Body of pancreas (tissue), 4 donors: ENCODE measurements at regions not wholly inside any gene's neighbourhood (a gene's known extent, or its start where the extent isn't known, plus 50 kb on each side); places are given as distances from the start of the nearest gene placed in this dataset.
A peak's percentile ranks its signal among the peaks of the same experiment; 100 is the strongest.

Experiments
- POLR2A ChIP-seq, 3 donors: fragments of 450-650 bp; IDR thresholded peaks; one replicate each; pipeline ENCODE4 v1.6.1; 2016; ENCODE audit warnings: antibody characterized with exemption in 3 of 3, mild to moderate bottlenecking in 2 of 3
- TF ChIP-seq, protein P1 (sequence below), 7 experiments: fragments of 450-650 bp in 4 of 7; fragments of 200-600 bp in 3 of 7; sonication (generic) in 3 of 7; IDR thresholded peaks; one replicate each; pipeline ENCODE4 v1.5.1; 2016 to 2019; ENCODE audit warnings: antibody characterized with exemption in 7 of 7

DNA sequence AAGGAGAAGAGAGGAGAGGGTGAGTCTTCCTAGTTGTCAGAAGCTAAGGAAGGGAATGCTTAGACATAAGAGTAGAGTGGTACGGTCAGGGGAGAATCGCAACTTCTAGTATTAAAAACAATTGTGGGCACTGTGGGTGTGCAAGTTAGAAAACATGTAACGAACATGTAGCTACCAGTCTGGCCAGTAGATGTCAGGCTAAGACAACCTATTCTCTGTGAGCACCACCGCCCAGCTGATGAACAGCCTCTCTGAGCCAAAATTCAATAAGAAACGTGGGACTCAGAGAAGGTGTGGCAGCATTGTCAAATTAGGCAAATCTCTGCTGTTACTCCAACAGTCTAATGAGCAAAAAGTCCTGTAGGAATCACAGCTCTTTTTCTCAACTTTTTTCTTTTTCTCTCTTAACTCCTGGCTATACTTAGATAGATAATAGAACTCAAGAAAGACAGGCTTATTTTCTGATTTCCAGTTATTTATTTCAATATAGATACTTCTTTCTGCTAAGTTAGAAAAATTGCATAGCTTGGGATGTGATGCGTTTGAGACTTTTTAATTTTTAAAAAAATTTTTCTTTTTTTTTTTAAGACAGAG is 186.2 kb downstream of the USP12 start:
- TF ChIP-seq POLR2A (IDR thresholded peaks at IDR 0.05), result no peak
- TF ChIP-seq, protein P1, sequence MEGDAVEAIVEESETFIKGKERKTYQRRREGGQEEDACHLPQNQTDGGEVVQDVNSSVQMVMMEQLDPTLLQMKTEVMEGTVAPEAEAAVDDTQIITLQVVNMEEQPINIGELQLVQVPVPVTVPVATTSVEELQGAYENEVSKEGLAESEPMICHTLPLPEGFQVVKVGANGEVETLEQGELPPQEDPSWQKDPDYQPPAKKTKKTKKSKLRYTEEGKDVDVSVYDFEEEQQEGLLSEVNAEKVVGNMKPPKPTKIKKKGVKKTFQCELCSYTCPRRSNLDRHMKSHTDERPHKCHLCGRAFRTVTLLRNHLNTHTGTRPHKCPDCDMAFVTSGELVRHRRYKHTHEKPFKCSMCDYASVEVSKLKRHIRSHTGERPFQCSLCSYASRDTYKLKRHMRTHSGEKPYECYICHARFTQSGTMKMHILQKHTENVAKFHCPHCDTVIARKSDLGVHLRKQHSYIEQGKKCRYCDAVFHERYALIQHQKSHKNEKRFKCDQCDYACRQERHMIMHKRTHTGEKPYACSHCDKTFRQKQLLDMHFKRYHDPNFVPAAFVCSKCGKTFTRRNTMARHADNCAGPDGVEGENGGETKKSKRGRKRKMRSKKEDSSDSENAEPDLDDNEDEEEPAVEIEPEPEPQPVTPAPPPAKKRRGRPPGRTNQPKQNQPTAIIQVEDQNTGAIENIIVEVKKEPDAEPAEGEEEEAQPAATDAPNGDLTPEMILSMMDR (IDR thresholded peaks at IDR 0.05), result peak; percentile 56 to 92 (median 89)
